AG10803 (cell line): ENCODE measurements at regions not wholly inside any gene's neighbourhood (a gene's known extent, or its start where the extent isn't known, plus 50 kb on each side); places are given as distances from the start of the nearest gene placed in this dataset.
A peak's percentile ranks its signal among the peaks of the same experiment; 100 is the strongest.
"Not testable (repeated sequence)": the region's sequence is repeated elsewhere in the genome, so short reads cannot be mapped to it uniquely, and the experiment has no call there.

ENCODE experiments used
- DNase-seq: peaks from one replicate; pipeline ENCODE4 v3.0.0; 2010; ENCODE audit warnings: low read depth
- H3K4me3 ChIP-seq: 2 replicates; pipeline ENCODE4 v1.5.1; 2011; ENCODE audit warnings: mild to moderate bottlenecking, low read length, control low read depth
- TF ChIP-seq, protein P1 (sequence below): conservative IDR thresholded peaks from 2 replicates; pipeline ENCODE4 v1.5.1; 2011; ENCODE audit warnings: mild to moderate bottlenecking, low read length, control low read depth, inconsistent platforms

DNA sequence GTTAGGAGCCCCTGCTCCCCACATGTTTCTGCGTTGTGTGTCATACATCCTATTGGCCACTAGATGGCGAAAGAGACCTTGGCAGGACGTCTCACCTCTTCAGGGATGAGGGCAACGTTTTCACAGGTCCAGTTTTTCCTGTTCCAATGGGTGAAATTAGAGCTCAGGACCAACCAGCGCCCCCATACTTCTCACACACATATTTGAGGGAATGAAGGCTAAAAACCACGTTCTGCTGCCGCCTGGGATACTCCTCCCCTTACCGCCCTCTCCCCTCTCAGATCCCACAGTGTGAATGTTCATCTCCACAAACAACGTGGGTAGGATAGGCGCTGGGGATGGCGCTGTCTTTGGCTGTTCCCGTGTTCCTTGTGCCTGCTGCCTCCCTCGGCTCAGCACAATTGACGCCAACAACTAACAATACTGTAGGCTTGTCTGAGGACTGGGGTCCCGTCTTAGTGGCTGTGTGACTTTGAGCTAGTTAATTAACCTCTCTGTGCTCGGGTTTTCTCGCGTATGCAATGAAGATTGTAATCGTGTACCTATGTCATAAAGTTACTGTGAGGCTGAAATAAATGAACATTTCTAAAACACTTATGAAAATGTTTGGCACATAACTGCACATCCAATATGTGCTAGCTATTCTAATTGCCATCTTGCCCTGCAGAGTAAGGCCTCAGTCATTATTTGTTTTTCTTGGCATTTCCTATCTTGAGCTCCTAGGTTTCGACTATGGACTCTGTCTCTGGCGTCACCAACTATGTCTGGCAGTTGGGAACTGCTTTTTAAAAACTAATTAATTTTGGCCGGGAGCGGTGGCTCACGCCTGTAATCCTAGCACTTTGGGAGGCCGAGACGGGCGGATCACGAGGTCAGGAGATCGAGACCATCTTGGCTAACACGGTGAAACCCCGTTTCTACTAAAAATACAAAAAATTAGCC, 181.3 kb upstream of the STK26 start:
- TF ChIP-seq, protein P1, sequence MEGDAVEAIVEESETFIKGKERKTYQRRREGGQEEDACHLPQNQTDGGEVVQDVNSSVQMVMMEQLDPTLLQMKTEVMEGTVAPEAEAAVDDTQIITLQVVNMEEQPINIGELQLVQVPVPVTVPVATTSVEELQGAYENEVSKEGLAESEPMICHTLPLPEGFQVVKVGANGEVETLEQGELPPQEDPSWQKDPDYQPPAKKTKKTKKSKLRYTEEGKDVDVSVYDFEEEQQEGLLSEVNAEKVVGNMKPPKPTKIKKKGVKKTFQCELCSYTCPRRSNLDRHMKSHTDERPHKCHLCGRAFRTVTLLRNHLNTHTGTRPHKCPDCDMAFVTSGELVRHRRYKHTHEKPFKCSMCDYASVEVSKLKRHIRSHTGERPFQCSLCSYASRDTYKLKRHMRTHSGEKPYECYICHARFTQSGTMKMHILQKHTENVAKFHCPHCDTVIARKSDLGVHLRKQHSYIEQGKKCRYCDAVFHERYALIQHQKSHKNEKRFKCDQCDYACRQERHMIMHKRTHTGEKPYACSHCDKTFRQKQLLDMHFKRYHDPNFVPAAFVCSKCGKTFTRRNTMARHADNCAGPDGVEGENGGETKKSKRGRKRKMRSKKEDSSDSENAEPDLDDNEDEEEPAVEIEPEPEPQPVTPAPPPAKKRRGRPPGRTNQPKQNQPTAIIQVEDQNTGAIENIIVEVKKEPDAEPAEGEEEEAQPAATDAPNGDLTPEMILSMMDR = peak; percentile 68
- no peak overlapping the region for H3K4me3 ChIP-seq
- DNase-seq = peak; percentile 31

DNA sequence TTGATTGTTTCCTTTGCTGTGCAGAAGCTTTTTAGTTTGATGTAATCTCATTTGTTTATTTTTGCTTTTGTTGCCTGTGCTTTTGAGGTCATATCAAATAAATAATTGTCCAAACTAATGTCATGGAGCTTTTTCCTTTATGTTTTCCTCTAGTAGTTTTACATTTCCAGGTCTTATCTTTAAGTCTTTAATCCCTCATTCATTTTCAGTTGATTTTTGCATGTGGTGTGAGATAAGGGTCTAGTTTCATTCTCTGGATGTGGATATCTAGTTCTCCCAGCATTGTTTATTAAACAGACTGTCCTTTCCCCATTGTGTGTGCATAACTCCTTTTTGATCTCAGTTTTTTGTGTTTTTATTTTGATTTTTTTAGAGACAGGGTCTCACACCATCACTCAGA, 179.1 kb upstream of the STK26 start:
- no peak overlapping the region for H3K4me3 ChIP-seq
- TF ChIP-seq, protein P1 = no peak
- no peak for DNase-seq

- TF ChIP-seq, protein P1 = no peak
- DNase-seq = no peak
- H3K4me3 ChIP-seq = no peak overlapping the region
Measured at GRCh38 chrX:131845201-131845600, 177.9 kb upstream of the STK26 start.

DNA sequence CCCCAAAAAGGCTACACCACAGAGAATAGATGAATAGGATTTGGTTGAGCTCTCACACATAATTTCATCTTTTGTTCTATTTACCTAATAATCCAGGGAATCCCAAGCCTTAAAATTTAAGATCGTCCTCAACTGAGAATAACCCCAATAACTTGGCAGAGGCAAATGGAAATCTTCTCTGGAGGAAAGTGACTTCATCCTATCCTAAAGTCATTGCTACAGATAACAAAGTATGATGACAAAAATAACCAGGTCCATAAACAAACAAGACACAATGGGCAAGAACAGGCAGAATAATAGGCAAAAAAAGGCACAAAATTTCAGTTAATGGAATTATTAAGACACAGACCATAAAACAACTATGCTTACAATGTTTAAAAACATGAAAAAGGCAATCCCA, 177.3 kb upstream of the STK26 start:
- no peak overlapping the region for H3K4me3 ChIP-seq
- TF ChIP-seq, protein P1 = no peak

DNA sequence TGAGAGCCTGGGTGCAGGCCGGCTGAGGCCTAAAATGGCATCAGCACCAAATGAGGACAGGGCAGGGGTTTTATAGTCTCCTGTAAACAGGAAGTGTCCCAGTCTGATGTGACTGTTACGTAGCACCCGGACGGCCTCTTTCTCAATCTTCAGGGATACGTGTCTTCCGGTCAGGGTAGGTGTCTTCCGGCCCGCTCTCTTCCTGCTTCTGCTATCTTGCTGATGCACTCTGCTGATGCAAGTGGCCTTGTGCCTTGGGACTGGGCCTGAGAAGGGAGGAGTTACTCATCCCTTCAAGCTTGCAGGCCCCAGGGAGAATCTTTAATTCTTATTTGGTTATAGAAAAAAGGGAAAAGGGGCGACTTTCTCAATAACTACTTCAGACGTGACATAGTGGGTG, 172.1 kb upstream of the STK26 start:
- H3K4me3 ChIP-seq, DNase-seq: not testable (repeated sequence)

More for the DNA sequence above, 177.3 kb upstream of the STK26 start:
- no peak for DNase-seq

DNA sequence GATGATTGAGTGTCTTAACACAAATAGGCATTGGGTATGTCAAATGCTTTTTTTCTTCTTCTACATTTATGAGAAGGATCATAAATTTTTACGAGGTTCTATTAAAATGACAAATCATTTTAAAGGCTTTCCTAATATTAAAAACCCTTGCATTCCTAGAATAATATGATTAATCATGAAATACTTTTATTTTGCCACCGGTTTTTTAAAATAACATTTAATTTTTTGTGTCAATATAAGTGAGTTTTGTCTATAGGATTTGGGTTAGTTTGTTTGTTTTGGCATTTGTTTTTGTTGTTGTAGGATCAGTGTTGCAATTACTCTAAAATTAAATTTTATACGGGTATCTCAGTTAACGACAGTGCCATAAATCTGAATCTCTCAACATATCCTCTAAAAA, 169.7 kb upstream of the STK26 start:
- no peak for DNase-seq
- no peak overlapping the region for H3K4me3 ChIP-seq
- TF ChIP-seq, protein P1 = no peak

- DNase-seq = peak; percentile 1
- TF ChIP-seq, protein P1 = 0 out of 2 replicates have a peak, but pooled peaks have one; percentile 11
- no peak overlapping the region for H3K4me3 ChIP-seq
Measured at GRCh38 chrX:131854581-131854980, 168.5 kb upstream of the STK26 start.
